Right cardiac atrium (tissue), 5 donors: ENCODE measurements at regions not wholly inside any gene's neighbourhood (a gene's known extent, or its start where the extent isn't known, plus 50 kb on each side); places are given as distances from the start of the nearest gene placed in this dataset.
A peak's percentile ranks its signal among the peaks of the same experiment; 100 is the strongest.

Experiments used
- ATAC-seq, 2 donors: fragments of 200-7000 bp; cut with Tn5 transposase; one replicate each; pipeline versions ENCODE4 v1.8.0 to v1.9.1; 2020; ENCODE audit warnings: moderate library complexity in 2 of 2, mild to moderate bottlenecking in 1 of 2
- DNase-seq, 3 donors: peaks; one replicate each; pipeline ENCODE4 v3.0.0-alpha.2; 2020
- H3K27ac ChIP-seq: one replicate; pipeline ENCODE4 v1.5.1; 2013; ENCODE audit warnings: mild to moderate bottlenecking, low read length, control low read depth, moderate library complexity
- H3K27me3 ChIP-seq: one replicate; pipeline ENCODE4 v1.6.1; 2013; ENCODE audit not compliant: control insufficient read depth, insufficient read depth
- H3K4me1 ChIP-seq: one replicate; pipeline ENCODE4 v1.6.1; 2013; ENCODE audit warnings: low read length; ENCODE audit not compliant: control insufficient read depth, insufficient read depth
- H3K4me3 ChIP-seq: one replicate; pipeline ENCODE4 v1.5.1; 2013; ENCODE audit warnings: low read length, control low read depth
- H3K9me3 ChIP-seq: one replicate; pipeline ENCODE4 v1.6.1; 2013; ENCODE audit warnings: low read length; ENCODE audit not compliant: control insufficient read depth
- WGBS: extraction: QIAGEN DNeasy Blood & Tissue Kit; methylation state at CpG from one replicate; pipeline ENCODE4 v1.1.7; 2013; 5-methylcytosine and 5-hydroxymethylcytosine counted together
- intact Hi-C, 4 donors: fragments of 100-400 bp; cut with DNase I; formaldehyde crosslinking; loops; one replicate each; pipeline versions ENCODE4 v1.11.0 to v1.14.0; 2022 to 2023
- donor health status: healthy with polysubstance abuse.
- donor health status: DM: no; HTN: yes; CAD: no.
- donor health status: DM: no; HTN: no; CAD: no.
- donor health status: DM: no; HTN: yes; CAD: no; lungs with severe emphysema.
- donor health status: DM: yes; HTN: yes; CAD: no.

DNA sequence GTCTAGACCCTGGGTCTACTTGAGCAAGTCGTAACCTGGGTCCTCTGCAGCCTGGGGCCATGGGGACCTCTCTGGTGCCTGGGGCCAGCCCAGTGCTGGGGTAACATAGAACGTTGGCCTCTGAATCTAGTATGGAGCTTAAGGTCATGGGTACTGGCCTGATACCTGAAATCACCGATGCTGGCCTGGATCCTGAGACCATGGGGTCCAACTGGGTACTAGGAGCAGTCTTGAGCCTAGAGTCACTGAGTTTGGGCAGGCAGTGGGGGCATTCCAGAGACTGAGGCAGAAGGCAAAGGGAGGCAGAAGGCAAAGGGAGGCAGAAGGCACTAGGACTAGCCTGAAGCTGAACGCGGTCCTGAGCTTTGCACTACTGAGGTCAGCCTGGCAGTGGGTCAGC is 1121.1 kb upstream of the PRR20A start:
- no peaks in the 10 kb centered on the region for H3K27me3 ChIP-seq
- 87% methylated on average over 5 of the region's 5 CpGs for WGBS
- ATAC-seq = no peak

DNA sequence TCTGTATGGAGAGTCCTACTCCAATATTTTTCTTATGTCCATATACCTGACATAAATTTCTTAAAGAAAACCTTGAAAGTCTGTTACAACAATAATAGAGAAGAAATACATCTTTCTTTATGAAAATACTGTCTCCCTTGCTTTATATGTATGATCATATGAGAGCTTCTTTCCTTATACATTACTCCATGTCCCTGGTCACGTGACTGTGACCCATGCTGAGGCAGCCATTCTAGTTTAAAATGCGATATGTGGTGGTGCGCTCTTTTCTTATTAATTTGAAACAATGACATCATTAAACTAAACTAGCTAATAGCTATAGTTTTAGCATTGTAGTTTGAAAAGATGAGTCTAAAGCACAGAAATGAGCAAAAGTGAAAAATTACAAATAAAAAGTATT is 1120.3 kb upstream of the PRR20A start:
- no peak overlapping the region for H3K27ac ChIP-seq
- no peaks in the 10 kb centered on the region for H3K4me1 ChIP-seq
- no peak overlapping the region for H3K4me3 ChIP-seq
- intact Hi-C loops = no loop called here
- no peaks in the 10 kb centered on the region for H3K9me3 ChIP-seq
- WGBS = 87% methylated on average over 3 of the region's 3 CpGs
- no peak for DNase-seq
- H3K27me3 ChIP-seq = no peaks in the 10 kb centered on the region
- no peak for ATAC-seq

More for the DNA sequence above, 1121.1 kb upstream of the PRR20A start:
- intact Hi-C loops = no loop called here
- Histone ChIP-seq H3K9me3 (no peaks in the 10 kb centered on the region), H3K27ac (no peak overlapping the region), H3K4me1 (no peaks in the 10 kb centered on the region), H3K4me3 (no peak overlapping the region)
- no peak for DNase-seq

DNA sequence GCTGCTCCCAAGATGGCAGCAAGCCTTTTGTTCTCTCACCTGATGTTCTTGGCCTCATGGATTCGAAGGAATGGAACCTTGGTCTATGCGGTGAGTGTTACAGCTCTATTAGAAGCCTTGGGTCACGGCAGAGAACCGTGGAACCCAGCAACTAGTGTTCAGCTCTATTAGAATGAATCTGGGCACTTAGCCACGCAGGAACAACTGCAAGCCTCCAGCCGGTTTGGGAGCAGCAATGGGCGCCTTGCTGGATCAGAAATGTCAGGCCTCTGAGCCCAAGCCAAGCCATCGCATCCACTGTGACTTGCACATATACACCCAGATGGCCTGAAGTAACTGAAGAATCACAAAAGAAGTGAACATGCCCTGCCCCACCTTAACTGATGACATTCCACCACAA is 1100.7 kb upstream of the PRR20A start:
- intact Hi-C loops = no loop called here
- WGBS = 91% methylated on average over 8 of the region's 8 CpGs
- Histone ChIP-seq H3K27ac (no peak overlapping the region), H3K27me3 (no peaks in the 10 kb centered on the region), H3K9me3 (no peaks in the 10 kb centered on the region), H3K4me3 (no peak overlapping the region), H3K4me1 (no peaks in the 10 kb centered on the region)
- no peak for ATAC-seq
- no peak for DNase-seq

DNA sequence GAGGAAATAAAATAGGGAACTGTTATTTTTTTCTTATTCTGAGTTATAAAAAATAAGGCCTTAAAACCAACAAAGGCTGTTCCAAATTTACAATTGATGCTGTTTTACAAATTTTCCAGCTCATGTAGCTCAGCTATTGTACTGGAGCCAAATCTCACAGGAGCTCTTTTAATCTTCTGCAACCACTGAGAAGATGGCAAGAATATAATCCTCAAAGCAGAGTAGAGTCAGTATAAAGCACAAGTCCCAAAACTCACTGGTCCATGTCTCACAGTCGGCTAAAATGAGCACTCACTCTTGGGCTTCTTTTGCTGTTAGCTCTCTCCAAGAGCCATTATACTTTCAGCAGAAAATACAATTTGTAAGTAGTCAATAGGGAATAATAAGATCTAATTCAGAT is 1074.4 kb upstream of the PRR20A start:
- Histone ChIP-seq H3K4me1 (no peaks in the 10 kb centered on the region), H3K4me3 (no peak overlapping the region), H3K27ac (no peak overlapping the region), H3K27me3 (no peaks in the 10 kb centered on the region), H3K9me3 (no peaks in the 10 kb centered on the region)
- DNase-seq (no peak), ATAC-seq (no peak)
- intact Hi-C loops = no loop called here
- 72% methylated on average over 1 of the region's 1 CpG for WGBS

DNA sequence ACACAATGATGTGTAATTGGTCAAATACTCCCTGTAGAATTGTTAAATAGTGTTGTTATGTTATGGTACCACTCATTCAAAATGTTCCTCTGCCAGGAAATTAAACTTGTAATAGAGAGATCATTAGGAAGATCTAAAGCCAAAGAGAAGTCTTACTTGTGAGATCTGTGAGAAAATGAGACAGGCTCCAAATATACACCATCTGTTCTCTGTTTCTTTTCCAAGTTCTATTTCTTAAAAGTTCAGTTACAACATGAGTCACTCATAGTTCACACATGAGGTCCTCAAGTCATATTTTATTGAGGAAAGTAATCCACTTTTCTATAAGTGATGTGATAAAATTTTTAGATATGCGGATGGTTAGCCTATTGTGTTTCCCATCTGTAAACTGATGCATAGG is 1038.1 kb upstream of the PRR20A start:
- Histone ChIP-seq H3K4me3 (no peak overlapping the region), H3K9me3 (no peaks in the 10 kb centered on the region), H3K27me3 (no peaks in the 10 kb centered on the region), H3K4me1 (no peaks in the 10 kb centered on the region), H3K27ac (no peak overlapping the region)
- DNase-seq = no peak
- ATAC-seq = no peak
- 70% methylated on average over 1 of the region's 1 CpG for WGBS
- intact Hi-C loops = no loop called here

DNA sequence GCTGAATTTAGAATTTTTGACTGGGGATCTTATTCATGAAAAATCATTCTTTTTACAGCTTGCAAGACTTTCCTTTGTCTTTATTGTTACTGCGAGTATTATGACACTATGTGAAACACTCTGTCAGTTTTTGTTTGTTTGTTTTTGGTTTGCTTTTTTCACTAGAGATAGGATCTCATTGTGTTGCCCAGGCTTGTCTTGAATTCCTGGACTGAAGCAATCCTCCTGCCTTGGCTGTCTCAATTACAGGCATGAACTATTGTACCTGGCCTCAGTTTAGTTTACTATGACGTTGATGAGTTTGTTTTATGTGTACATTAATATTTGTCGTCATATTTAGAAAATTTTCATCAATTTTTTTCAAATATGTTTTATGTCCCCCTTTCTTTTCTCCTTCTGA is 1030.0 kb upstream of the PRR20A start:
- ATAC-seq (no peak), DNase-seq (no peak)
- H3K4me3 ChIP-seq = no peak overlapping the region
- intact Hi-C loops = no loop called here
- H3K27ac ChIP-seq = no peak overlapping the region
- H3K9me3 ChIP-seq = no peaks in the 10 kb centered on the region
- WGBS = 52% methylated on average over 3 of the region's 3 CpGs
- no peaks in the 10 kb centered on the region for H3K27me3 ChIP-seq
- no peaks in the 10 kb centered on the region for H3K4me1 ChIP-seq

DNA sequence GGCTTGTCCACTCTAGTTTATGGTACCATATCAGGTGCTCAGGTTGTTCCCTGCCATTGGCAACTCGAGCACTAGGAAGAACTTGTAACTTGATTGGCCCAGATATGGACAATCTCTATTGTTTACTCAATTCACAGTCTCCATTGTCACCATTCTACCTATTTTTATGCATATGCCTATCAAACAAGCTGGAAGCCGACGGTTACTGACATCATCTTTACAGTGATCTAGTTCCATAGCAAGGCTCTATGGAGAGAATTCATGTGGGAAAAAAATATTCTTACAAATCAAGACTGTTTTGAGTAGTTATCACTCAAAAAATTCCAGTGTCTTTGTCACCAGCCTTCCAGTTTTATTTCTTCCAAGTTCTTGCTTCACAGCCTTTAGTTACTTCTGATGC is 1006.2 kb upstream of the PRR20A start:
- ATAC-seq (no peak), DNase-seq (no peak)
- 65% methylated on average over 3 of the region's 3 CpGs for WGBS
- Histone ChIP-seq H3K9me3 (no peaks in the 10 kb centered on the region), H3K27ac (no peak overlapping the region), H3K4me1 (no peaks in the 10 kb centered on the region), H3K27me3 (no peaks in the 10 kb centered on the region), H3K4me3 (no peak overlapping the region)
- intact Hi-C loops = no loop called here

DNA sequence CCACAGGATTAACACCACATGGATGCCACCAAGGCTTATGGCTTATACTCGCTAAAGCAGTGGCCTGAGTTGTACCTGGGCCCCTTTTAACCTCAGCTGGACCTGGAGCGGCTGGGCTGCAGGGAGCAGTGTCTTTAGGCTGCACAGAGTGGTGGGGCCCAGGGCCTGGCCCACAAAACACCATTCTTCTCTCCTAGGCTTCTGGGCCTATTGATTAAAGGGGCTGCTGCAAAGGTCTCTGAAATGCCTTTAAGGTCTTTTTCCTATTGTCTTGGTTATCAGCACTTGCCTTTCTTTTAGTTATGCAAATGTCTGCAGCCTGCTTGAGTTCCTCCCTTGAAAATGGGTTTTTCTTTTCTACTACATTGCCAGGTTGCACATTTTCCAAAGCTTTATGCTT is 973.9 kb upstream of the PRR20A start:
- H3K27ac ChIP-seq = no peak overlapping the region
- intact Hi-C loops = no loop called here
- H3K9me3 ChIP-seq = no peaks in the 10 kb centered on the region
- no peak for ATAC-seq
- no peaks in the 10 kb centered on the region for H3K4me1 ChIP-seq
- no peak overlapping the region for H3K4me3 ChIP-seq
- H3K27me3 ChIP-seq = no peaks in the 10 kb centered on the region
- no peak for DNase-seq
- 77% methylated on average over 2 of the region's 2 CpGs for WGBS

DNA sequence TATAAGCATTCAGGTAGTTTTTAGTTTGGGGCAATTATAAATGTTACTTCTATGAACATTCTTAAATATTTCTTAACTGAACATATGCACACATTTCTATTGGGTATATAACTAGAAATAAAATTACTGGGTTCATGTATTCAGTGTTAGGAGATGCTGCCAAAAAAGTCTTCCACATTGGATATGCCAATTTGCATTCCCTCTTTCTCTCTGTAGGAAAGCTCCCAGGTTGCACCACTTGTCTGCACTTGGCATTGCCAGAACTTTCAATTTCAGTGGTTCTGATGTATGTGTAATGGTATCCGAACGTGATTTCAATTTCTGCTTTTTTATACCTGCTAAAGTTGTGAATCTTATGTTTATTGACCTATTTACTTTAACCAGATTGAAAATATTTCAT is 972.1 kb upstream of the PRR20A start:
- Histone ChIP-seq H3K9me3 (no peaks in the 10 kb centered on the region), H3K4me1 (no peaks in the 10 kb centered on the region), H3K27ac (no peak overlapping the region), H3K27me3 (no peaks in the 10 kb centered on the region), H3K4me3 (no peak overlapping the region)
- no peak for ATAC-seq
- no peak for DNase-seq
- 76% methylated on average over 2 of the region's 2 CpGs for WGBS
- intact Hi-C loops = no loop called here

DNA sequence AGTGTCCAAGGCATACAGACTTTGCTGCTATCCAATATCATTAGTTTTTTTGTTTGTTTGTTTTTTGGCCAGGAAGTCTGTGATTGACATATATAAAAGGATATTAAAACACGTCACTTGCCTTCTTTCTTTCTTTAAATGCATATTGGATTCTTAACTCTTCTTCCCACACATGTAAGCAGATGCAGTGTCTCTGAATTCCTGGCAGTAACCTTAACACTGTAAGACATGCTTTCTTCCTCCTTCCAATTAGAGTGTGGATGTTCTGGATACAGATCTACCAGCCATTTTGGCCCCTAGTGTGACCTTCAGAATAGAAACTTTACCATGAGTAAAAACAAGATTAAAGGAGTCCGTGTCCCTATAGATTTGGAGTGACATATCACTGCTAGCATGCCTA is 967.4 kb upstream of the PRR20A start:
- WGBS = 34% methylated on average over 2 of the region's 2 CpGs
- no peak overlapping the region for H3K27ac ChIP-seq
- no peak for ATAC-seq

DNA sequence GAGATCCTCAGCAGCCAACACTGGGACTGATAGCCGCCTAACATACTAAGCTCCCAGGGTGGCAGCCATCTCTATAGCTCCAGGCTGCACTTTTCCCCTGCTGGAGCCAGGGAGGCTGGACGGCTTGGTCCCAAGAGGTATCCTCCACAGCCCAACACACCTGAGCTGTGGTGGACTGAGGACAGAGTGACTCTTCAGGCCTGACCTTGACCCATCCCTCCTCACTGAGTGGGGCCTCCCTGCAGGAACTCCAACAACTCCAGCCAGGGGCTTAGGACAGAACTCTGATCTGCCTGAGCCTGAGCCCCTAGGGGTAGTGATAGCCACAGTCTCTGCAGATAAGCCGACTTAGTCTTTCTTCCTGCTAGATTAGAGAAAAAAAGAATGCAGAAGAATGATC is 958.1 kb upstream of the PRR20A start:
- Histone ChIP-seq H3K27me3 (no peaks in the 10 kb centered on the region), H3K27ac (no peak overlapping the region), H3K4me1 (no peaks in the 10 kb centered on the region), H3K4me3 (no peak overlapping the region), H3K9me3 (no peaks in the 10 kb centered on the region)
- DNase-seq (no peak), ATAC-seq (no peak)
- intact Hi-C loops = no loop called here
- WGBS = 69% methylated on average over 3 of the region's 3 CpGs

More for the DNA sequence above, 967.4 kb upstream of the PRR20A start:
- Histone ChIP-seq H3K27me3 (no peaks in the 10 kb centered on the region), H3K4me3 (no peak overlapping the region), H3K9me3 (no peaks in the 10 kb centered on the region), H3K4me1 (no peaks in the 10 kb centered on the region)
- intact Hi-C loops = no loop called here
- no peak for DNase-seq

DNA sequence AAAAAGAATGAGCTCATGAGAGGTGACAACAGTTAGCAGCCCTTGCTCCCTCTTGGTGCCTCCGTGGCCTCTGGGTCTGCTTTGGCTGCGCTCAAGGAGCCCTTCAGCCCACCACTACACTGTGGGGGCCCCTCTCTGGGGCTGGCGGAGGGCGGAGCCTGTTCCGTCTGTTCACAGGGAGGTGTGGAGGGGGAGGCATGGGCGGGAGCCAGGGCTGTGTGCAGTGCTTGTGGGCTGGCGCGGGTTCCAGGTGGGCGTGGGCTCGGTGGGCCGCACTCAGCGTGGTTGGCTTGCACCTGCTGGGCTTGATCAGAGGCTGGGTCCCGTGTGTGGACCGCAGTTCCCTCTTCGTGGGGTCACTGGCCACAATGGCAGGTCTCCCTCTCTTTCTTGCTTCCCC is 953.4 kb upstream of the PRR20A start:
- intact Hi-C loops = no loop called here
- H3K27ac ChIP-seq = no peak overlapping the region
- no peak overlapping the region for H3K4me3 ChIP-seq
- H3K9me3 ChIP-seq = no peaks in the 10 kb centered on the region
- H3K27me3 ChIP-seq = no peaks in the 10 kb centered on the region
- ATAC-seq = no peak
- no peaks in the 10 kb centered on the region for H3K4me1 ChIP-seq
- peak in 2 of 3 donors; percentile 27 to 32 for DNase-seq
- WGBS = 93% methylated on average over 15 of the region's 15 CpGs
